ENCODE measurements at regions not wholly inside any gene's neighbourhood (a gene's known extent, or its start where the extent isn't known, plus 50 kb on each side); places are given as distances from the start of the nearest gene placed in this dataset.

DNA sequence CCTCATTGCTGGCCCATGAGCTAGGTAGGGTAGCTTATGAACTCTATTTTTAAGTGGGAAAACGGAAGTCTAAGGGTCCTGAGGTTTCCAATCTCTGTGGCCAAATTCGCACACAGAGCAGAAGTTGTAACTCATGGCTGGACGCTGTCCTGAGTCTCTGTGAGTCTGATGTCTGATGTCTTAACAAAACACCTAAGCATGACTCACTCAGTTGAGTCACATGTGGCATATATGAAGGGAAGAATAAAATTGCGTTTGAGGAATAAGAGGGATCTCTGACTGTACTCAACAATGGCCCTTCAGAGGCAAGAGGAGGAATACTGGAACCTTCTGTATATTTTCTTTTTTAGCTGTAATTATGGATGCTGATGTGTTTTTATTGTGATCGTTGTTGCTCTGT is 569.7 kb downstream of the RIT2 start:
- TF ChIP-seq POLR2AphosphoS5 (IDR thresholded peaks at IDR 0.05) (no peak), CTCF (IDR thresholded peaks at IDR 0.05) (no peak)
